Amygdala (tissue), 56 donors: ENCODE measurements at regions not wholly inside any gene's neighbourhood (a gene's known extent, or its start where the extent isn't known, plus 50 kb on each side); places are given as distances from the start of the nearest gene placed in this dataset.
"Not testable (repeated sequence)": the region's sequence is repeated elsewhere in the genome, so short reads cannot be mapped to it uniquely, and the experiment has no call there.

ENCODE experiments used
- DNase-seq, 56 donors: peaks; one replicate each; lab custom pipeline; 2025; lab: John Stamatoyannopoulos, UW

DNA sequence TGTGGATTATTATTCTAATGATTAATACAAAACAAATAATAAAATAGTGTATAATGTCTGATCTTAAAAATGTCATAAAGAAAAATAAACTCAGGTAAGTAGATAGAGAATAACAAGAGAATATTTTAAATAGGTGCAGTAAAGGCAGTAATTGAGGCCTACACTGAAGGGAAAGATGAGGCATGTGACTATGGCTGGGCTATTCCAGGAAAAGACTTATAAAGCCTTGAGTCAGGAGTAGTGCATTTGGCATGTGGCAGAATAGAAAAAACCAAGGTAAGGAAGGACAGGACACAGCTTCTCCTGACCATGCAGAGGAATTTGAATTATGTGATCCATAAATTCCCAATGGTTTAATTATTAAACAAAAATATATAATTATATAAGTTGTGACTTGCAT lies 215.6 kb upstream of the C1QTNF3 start:
- not testable (repeated sequence) for DNase-seq

DNA sequence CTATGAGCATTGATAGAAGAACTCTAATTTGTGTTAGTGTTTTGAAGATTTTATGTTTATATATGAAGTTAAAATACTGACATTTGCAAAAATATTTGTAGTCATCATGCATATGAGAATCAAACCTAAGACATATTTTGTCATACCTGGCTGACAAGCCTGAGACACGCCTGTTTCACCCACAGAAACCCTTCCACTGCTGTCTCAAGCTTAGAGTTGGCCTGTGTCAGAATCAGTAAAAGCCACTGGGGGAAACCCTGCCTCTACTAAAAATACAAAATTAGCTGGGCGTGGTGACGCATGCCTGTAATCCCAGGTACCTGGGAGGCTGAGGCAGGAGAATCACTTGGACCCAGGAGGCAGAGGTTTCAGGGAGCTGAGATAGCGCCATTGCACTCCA lies 218.0 kb upstream of the C1QTNF3 start:
- DNase-seq, result not testable (repeated sequence)

DNA sequence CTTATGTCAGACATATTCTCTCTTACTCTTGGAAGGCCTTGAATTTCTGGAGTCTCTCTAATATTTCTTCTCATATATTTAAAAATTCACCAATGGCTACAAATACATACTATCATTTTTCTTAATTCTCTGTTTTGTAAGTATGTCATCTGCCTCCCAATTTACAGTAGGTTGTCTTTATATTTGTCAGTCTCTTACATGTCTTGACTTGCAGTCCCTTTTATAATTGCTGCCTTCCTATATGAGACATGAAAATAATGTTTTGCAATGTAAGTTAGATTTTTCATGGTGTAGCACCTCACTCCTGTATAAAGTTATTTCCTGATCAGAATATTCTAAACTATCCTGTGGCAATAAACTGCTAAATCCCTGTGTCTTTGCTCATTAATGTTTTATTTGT lies 223.1 kb upstream of the C1QTNF3 start:
- DNase-seq, result not testable (repeated sequence)

DNA sequence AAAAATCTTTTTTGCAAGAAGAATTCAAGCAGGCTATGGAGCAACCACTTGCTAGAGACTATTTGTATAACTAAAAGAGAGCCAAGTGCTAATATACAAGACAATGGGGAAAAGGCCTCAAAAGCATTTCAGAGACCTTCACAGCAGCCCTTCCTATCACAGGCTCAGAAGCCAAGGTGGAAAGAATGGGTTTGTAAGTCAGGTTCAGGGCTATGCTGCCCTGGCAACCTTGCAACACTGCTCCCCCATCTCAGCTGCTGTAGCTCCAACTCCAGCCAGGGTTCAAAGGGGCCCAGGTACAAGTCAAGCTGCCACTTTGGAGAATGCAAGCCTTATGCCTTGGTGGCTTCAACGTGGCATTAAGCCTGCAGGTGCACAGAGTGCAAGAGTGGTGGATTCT lies 253.7 kb upstream of the C1QTNF3 start:
- not testable (repeated sequence) for DNase-seq

DNA sequence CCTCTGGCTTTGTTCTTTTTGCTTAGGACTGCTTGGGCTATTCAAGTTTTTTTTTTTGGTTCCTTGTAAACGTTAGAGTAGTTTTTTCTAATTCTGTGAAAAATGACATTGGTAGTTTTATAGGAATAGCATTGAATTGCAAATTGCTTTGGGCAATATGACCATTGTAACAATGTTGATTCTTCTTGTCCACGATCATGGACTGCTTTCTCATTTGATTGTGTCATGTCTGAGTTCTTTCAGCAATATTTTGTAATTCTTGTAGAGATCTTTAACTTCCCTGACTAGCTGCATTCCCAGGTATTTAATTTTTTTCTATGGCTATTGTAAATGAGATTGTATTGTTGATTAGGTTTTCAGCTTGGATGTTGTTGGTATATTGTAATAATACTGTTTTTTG lies 286.2 kb upstream of the C1QTNF3 start:
- not testable (repeated sequence) for DNase-seq

DNA sequence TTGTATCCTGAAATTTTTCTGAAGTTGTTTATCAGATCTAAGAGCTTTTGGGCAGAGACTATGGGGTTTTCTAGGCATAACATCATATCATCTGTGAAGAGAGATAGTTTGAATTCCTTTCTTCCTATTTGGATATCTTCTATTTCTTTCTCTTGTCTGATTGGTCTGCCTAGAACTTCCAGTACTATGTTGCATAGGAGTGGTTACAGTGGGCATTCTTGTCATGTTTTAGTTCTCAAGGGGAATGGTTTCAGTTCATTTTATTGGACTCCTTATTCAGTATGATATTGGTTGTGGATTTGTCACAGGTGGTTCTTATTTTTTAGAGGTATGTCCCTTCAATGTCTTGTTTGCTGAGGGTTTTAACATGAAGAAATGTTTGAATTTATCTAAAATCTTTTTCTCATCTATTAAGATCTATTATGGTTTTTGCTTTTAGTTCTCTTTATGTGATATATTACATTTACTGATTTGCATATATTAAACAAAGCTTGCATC lies 286.6 kb upstream of the C1QTNF3 start:
- not testable (repeated sequence) for DNase-seq

DNA sequence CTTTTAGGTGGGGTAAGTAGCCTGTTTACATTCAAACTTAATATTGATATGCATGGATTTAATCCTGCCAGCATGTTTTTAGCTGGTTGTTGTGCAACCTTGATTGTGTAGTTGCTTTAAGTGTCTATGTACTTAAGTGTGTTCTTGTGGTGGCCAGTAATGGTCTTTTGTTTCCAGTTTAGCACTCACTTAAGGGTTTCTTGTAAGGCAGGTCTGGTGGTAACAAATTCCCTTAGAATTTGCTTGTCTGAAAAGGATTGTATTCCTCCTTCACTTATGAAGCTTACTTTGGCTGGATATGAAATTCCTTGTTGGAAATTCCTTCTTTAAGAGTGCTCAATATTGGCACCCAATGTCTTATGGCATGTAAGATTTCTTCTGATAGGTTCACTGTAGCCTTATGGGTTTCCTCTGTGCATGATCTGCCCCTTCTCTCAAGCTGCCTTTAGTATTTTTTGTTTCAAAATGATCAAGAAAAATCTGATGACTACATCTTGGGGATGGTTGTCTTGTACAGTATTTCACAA lies 289.0 kb upstream of the C1QTNF3 start:
- not testable (repeated sequence) for DNase-seq

DNA sequence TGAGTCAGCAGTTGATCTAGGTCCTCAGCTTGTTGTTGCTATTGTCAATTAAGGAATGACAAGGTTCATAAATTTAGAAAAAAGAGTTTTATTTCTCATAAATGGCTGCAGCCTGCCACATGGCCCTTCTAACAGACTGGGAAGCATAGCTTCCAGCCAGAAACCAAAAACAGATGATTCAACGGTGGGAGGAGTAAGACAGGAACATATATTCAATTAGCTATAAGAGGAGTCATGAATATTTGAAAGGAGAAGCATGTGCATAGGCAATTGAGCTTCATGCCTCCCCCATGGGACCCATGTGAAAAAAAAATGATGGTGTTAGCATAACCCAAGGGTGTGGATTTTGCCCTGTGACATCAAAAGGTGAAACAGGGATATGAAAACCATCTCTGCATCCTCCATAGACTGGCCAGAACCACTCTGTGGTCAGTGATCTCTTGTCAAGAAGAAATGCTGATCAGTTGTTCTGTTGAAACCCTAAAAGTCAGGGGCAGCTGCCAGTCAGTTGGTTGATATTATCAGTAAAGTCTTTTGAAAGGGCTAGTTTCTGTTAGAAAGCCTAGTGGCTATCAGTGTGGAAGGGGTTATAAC lies 296.5 kb upstream of the C1QTNF3 start:
- DNase-seq, result not testable (repeated sequence)

DNA sequence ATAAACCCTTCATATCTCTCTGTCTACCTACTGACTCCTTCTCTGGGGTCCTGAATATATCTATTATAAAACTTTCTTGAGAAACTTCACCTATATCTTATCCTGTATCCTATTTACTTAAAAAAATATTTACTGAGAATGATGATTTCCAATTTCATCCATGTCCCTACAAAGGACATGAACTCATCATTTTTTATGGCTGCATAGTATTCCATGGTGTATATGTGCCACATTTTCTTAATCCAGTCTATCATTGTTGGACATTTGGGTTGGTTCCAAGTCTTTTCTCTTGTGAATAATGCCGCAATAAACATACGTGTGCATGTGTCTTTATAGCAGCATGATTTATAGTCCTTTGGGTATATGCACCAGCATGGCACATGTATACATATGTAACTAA lies 301.7 kb upstream of the RAI14 start:
- not testable (repeated sequence) for DNase-seq

DNA sequence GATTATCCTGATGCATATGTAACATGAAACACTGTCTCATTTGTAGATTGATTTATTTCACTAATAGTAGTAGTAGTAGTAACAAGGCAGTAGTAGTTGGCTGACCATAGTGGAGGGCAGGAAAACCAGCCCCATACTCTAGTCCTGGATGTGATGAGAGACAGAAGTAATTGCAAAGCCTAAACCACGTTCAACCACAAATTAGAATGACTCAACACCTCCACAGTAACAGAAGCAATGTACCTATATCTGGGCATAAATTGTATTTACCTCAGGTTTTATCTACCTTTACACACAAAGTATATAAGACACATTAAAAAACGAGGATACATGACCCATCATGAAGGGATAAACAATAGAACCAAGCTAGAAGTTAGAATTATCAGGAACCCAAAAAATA lies 284.7 kb upstream of the RAI14 start:
- DNase-seq, result not testable (repeated sequence)

DNA sequence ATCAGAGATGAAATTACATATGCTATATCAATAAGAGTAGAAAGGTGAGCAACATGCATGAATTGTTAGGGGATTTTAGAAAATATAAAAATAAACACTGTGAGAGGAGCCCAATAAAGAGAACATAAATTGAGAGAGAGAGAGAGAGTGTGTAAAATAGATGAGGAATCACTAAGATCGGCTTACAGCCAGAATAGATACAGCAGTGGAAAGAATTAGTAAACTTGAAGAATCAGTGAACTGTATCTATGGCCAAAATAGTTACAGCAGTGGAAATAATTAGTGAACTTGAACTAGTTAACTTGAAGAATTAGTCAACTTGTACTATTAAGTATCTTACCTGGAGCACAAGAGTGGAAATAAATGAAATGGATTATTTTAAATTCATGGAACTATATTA lies 284.3 kb upstream of the RAI14 start:
- not testable (repeated sequence) for DNase-seq

DNA sequence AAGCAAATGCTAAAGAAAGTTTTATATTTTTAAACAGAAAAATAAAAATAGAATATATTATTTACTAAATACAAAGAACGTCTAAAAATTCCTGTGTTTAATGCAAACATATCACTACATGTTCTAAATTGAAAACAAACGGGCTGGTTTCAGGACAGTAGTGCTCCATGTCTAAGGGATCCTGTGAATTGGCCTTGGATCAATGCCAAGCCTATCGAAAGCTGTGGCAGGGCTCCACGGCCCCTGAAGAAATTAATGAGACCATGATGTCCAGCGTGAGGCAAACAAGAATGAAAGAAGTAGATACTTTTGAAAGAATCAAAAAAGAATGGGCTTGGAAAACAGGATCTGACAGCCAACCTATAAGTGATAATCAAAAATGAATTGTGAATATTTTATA lies 283.4 kb upstream of the RAI14 start:
- DNase-seq, result not testable (repeated sequence)

DNA sequence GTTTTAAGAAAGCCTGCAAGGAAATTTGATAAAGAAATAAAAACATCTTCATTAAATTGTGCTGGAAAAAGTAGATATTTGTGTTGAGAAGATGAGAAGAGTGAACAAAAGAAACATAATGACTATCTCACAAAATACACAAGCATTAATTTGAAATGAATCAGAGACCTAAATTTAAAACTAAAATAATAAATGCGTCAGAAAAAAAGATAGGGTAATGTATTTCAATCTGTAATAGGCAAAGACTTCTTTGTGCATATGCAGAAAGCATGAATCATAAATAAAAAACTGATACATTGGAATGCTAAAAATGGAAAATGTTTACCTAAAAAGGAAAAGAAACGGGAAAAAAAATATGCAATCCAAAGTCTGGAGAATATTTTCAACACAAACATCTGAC lies 278.5 kb upstream of the RAI14 start:
- DNase-seq, result not testable (repeated sequence)

DNA sequence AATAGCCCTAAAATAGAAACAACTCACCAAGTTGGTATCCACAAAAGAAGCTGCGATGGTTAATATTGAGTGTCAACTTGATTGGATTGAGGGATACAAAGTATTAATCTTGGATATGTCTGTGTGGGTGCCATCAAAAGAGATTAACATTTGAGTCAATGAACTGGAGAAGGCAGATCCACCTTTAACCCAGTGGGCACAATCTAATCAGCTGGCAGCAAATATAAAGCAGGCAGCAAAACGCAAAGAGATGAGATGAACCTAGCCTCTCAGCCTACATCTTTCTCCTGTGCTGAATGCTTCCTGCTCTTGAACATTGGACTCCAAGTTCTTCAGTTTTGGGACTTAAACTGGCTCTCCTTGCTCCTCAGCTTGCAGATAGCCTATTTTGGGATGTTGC lies 277.6 kb upstream of the RAI14 start:
- not testable (repeated sequence) for DNase-seq

DNA sequence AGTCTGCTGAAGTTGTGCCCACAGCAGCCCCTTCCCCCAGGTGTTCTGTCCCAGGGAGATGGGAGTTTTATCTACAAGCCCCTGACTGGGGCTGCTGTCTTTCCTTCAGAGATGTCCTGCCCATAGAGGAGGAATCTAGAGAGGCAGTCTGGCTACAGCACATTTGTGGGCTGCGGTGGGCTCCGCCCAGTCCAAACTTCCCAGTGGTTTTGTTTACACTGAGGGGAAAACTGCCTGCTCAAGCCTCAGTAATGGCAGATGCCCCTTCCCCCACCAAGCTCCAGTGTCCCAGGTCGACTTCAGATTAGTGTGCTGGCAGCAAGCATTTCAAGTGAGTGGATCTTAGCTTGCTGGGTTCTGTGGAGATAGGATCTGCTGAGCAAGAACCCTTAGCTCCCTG lies 267.4 kb upstream of the RAI14 start:
- not testable (repeated sequence) for DNase-seq

DNA sequence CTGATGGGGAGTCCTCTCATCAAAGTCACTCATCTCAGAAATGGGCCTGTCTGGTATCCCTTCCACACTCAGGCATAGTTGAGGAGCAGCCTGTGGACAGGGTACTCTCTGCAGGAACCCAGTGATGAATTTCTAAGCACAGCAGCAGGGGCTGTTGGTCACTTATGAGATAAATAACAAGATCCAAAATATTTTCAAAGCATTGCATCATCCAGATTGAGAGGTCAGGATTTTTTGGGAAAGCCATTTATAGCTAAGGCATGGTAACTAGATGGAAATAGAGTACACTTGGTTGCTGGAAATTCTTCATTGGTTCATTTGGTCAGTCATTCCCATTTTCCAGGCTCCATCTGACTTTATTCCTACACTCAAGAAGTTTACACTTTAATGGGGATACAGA lies 246.8 kb upstream of the RAI14 start:
- DNase-seq, result no peak

DNA sequence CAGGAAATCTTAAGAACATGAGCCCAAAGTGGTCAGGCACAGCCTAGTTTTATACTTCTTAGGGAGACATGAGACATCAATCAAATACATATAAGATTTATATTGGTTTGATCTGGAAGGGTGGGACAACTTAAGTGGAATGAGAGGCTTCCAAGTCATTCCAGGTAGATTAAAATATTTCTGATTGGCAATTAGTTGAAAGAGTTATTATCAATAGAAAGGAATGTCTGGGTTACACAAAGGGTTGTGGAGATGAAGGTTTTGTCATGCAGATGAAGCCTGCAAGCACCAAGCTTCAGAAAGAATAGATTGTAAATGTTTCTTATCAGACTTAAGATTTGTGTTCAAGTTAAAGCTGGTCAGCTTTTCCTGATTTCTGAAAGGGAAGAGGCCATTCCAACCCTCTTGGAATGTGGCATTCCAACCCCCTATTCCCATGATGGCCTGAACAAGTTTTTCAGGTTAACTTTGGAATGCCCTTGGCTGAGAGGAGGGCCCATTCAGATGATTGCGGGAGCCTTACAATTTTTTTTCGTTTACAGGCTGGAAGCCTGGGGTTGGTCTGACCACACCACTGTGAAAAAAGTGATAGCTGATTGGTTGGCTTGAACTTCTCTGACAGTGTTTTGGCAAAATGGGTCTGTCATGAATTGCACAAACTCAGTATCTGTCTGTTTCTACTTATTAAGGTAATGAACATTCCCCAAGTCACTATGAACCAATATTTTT lies 245.6 kb upstream of the RAI14 start:
- DNase-seq, result no peak

DNA sequence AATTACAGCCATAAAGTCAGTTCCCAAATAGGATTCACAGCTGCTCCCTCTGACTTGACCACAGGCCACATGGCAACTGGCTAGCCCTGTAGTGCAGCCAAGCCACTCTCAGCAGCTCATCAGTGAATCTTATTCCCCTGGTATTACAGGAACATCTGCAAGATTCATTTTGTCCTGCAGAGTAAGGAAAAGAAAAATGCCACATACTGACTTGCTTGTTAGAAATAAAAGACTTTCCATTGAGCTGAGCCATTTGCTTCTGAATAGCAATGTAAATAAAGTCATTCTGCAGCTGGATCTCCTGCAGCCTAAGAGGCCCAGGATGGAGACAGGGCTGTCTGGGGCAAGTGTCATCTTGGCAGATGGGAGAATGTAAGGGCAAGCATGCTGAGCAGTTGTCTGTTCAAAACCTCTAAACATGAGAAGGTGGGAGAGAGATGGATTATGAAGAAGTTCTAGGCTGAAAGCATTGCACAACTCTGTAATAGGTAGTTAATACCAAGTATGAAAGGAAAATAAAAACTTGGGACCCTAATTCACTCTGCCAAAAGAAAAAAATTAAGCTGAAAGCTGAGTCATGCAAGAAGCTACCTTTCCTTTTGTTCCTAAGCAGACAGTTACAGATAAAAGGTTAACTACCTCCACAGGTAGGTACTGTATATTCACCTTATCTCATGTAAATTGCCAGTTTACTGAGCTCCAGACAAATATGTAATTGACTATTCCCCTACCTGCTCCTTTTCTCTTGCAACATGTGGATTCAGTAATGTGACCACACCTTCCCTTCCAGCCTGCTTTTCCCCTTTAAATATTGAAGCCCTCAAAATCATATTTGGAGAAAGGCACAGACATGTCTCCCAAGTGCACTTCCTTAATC lies 244.4 kb upstream of the RAI14 start:
- DNase-seq, result no peak

DNA sequence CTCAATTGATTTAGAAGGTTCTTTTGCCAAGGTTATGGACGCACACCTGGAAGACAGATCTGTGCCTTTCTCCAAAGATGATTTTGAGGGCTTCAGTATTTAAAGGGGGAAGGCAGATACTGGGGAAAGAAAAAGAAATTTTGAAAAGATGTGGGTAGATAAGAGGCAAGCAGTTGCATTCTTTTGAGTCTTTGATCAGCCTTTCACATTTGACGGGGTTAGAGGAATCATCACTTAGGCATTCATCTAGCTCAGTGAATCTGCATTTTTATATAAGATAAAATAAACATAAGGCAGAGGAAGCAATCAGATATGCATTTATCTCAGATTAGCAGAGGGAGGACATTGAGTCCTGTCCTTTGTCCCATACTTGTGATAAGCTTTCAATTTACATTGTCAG lies 243.4 kb upstream of the RAI14 start:
- DNase-seq, result no peak

DNA sequence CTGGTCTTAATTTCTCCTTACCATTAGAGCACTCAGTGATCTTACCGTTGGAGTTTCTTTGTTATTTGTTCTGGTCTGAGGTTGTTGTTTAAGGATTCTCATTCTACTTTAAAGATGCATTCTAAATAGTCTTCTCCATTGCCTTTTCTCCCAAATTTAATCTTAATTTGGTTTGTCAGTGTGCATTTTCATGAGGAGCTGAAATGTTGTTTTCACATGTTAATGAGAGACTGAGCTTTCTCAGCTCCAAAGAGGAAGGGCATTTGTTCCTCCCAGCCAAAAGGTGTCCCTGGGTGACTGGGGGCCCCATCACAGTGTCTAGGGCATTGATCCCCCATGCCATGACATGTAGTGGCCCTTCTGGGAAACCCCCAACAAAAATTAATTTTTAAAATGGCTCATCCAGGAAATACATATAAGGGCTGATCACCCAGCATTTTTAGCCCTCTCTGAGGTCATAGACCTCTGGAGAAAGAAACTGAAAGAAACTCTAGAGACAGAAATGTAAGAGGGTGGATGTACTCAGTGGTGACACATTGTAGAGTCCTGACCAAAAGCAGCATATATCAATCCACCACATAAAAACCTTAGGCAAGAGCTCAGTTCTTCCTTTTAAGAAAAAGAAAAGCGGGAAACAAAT lies 240.4 kb upstream of the RAI14 start:
- DNase-seq, result no peak
